ENCODE measurements at regions not wholly inside any gene's neighbourhood (a gene's known extent, or its start where the extent isn't known, plus 50 kb on each side); places are given as distances from the start of the nearest gene placed in this dataset.
"Not testable (repeated sequence)": the region's sequence is repeated elsewhere in the genome, so short reads cannot be mapped to it uniquely, and the experiment has no call there.

DNA sequence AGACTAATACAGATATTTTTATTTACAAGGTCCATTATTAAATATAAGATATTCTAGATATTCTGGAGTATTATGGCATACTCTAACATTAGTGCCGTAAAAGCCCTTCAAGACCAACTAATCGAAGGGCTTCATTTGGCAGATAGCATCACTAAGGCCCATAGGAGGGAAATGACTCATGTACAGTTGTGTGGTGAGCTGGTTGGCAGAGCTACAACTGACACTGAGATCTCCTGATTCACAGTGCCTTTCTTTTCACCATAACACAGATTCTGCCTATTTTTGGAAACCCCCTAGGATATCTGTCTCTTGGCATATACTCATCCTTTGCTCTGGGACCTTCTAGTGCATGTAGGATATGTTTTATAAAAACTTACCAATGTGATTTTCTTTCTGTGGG lies 201.7 kb upstream of the AFF2 start:
- Histone ChIP-seq H3K9ac (ENCODE audit: low read length) (no peak overlapping the region), H3K9me3 (ENCODE audit: insufficient read depth, low read length) (no peaks in the 10 kb centered on the region), H3K27ac (ENCODE audit: low read length) (no peak overlapping the region), H2AFZ (ENCODE audit: low read depth, low read length) (no peak overlapping the region), H3K79me2 (ENCODE audit: low read length) (no peaks in the 10 kb centered on the region), H3K27me3 (ENCODE audit: low read depth, low read length) (no peaks in the 10 kb centered on the region), H3K4me3 (ENCODE audit: low read length) (no peak overlapping the region), H3K4me2 (ENCODE audit: low read length) (no peak overlapping the region), H3K4me1 (ENCODE audit: low read length) (no peaks in the 10 kb centered on the region), H4K20me1 (ENCODE audit: insufficient read depth, low read length) (no peaks in the 10 kb centered on the region), H3K36me3 (replicated peaks; ENCODE audit: low read depth, low read length) (no peaks in the 10 kb centered on the region)
- TF ChIP-seq, protein P1, sequence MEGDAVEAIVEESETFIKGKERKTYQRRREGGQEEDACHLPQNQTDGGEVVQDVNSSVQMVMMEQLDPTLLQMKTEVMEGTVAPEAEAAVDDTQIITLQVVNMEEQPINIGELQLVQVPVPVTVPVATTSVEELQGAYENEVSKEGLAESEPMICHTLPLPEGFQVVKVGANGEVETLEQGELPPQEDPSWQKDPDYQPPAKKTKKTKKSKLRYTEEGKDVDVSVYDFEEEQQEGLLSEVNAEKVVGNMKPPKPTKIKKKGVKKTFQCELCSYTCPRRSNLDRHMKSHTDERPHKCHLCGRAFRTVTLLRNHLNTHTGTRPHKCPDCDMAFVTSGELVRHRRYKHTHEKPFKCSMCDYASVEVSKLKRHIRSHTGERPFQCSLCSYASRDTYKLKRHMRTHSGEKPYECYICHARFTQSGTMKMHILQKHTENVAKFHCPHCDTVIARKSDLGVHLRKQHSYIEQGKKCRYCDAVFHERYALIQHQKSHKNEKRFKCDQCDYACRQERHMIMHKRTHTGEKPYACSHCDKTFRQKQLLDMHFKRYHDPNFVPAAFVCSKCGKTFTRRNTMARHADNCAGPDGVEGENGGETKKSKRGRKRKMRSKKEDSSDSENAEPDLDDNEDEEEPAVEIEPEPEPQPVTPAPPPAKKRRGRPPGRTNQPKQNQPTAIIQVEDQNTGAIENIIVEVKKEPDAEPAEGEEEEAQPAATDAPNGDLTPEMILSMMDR (IDR thresholded peaks at IDR 0.05; ENCODE audit: low read depth, low read length) = no peak
- TF ChIP-seq EZH2phosphoT487 (IDR thresholded peaks at IDR 0.05; ENCODE audit: low read depth) = no peak

DNA sequence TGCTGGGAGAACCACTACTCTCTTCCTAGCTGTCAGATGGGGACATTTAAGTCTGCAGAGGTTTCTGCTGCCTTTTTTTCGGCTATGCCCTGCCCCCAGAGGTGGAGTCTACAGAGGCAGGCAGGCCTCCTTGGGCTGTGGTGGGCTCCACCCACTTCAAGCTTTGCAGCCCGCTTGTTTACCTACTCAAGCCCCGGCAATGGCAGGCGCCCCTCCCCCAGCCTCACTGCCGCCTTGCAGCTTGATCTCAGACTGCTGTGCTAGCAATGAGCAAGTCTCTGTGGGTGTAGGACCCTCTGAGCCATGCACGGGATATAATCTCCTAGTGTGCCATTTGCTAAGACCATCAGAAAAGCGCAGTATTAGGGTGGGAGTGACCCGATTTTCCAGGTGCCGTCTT lies 195.2 kb upstream of the AFF2 start:
- H4K20me1 ChIP-seq (ENCODE audit: insufficient read depth, low read length); H3K9me3 ChIP-seq (ENCODE audit: insufficient read depth, low read length); H3K36me3 ChIP-seq (replicated peaks; ENCODE audit: low read depth, low read length); H3K4me2 ChIP-seq (ENCODE audit: low read length); H3K27ac ChIP-seq (ENCODE audit: low read length); H2AFZ ChIP-seq (ENCODE audit: low read depth, low read length); H3K79me2 ChIP-seq (ENCODE audit: low read length); H3K4me3 ChIP-seq (ENCODE audit: low read length); H3K9ac ChIP-seq (ENCODE audit: low read length); H3K4me1 ChIP-seq (ENCODE audit: low read length); H3K27me3 ChIP-seq (ENCODE audit: low read depth, low read length): not testable (repeated sequence)

DNA sequence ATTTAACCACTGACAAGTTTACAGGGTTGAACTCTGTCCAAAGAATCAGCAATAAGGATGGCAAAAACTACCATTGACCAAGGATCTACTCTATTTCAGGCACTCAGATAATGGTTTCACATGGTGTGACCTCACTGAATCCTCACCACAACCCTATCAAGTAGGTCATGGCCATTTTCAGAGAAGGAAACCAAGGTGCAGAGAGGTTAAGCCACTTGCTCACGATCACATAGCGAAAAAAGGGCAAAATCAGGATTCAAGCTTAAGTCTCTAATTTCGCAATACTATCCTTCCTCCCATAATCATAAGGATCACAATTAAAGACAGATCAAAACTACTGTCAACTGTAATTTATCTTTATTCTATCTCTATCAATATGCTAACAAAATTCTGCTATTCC lies 191.0 kb upstream of the AFF2 start:
- Histone ChIP-seq H4K20me1 (ENCODE audit: insufficient read depth, low read length) (no peaks in the 10 kb centered on the region), H3K4me1 (ENCODE audit: low read length) (peaks cover 13% of the 10 kb centered on the region), H3K4me2 (ENCODE audit: low read length) (no peak overlapping the region), H3K9me3 (ENCODE audit: insufficient read depth, low read length) (no peaks in the 10 kb centered on the region), H3K4me3 (ENCODE audit: low read length) (no peak overlapping the region), H3K27ac (ENCODE audit: low read length) (no peak overlapping the region), H3K79me2 (ENCODE audit: low read length) (no peaks in the 10 kb centered on the region), H3K27me3 (ENCODE audit: low read depth, low read length) (no peaks in the 10 kb centered on the region), H3K36me3 (replicated peaks; ENCODE audit: low read depth, low read length) (no peaks in the 10 kb centered on the region), H3K9ac (ENCODE audit: low read length) (no peak overlapping the region), H2AFZ (ENCODE audit: low read depth, low read length) (no peak overlapping the region)
- TF ChIP-seq, protein P1 (IDR thresholded peaks at IDR 0.05; ENCODE audit: low read depth, low read length) = no peak
- no peak for TF ChIP-seq EZH2phosphoT487 (IDR thresholded peaks at IDR 0.05; ENCODE audit: low read depth)

DNA sequence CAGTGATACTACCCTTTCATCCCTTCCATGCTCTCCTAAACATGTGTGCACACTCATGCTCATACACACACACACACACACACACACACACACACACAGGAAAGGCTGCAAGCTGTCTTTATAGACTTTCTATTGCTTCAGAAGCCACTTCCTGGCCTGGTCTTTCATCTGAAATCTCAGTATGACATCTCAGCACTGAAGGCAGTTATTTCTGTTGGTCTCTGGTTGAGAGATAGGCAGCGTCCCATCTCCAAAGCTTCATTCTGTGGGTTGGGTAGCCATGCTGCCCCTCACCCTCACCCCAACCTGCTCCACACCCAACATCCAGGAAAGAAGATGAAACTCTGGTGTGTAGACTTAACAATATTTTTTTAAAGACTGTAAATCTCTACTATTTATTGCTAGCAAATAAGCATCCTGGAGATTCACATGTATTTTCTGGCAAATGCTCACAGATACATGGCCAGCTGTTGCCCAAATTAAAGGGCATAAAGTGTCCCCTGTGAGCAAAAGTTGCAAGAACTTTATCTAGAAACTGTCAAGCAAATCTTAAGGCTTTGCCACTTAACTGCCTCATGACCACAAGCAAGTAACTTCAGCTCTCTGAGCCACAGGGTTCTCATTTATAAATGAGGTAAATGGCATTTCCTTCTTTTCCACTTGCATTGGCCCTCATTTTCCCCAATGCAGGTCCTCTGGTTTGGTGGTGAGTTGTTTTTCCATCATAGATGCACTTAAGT lies 189.8 kb upstream of the AFF2 start:
- Histone ChIP-seq H3K9me3 (ENCODE audit: insufficient read depth, low read length) (no peaks in the 10 kb centered on the region), H3K4me3 (ENCODE audit: low read length) (no peak overlapping the region), H3K4me1 (ENCODE audit: low read length) (peaks cover 13% of the 10 kb centered on the region), H3K9ac (ENCODE audit: low read length) (no peak overlapping the region), H2AFZ (ENCODE audit: low read depth, low read length) (no peak overlapping the region), H3K79me2 (ENCODE audit: low read length) (no peaks in the 10 kb centered on the region), H3K27ac (ENCODE audit: low read length) (no peak overlapping the region), H3K27me3 (ENCODE audit: low read depth, low read length) (no peaks in the 10 kb centered on the region), H3K36me3 (replicated peaks; ENCODE audit: low read depth, low read length) (no peaks in the 10 kb centered on the region), H3K4me2 (ENCODE audit: low read length) (peak overlapping the region; percentile 7; the same call in 1 of the 2 replicates), H4K20me1 (ENCODE audit: insufficient read depth, low read length) (no peaks in the 10 kb centered on the region)
- no peak for TF ChIP-seq EZH2phosphoT487 (IDR thresholded peaks at IDR 0.05; ENCODE audit: low read depth)
- TF ChIP-seq, protein P1 (IDR thresholded peaks at IDR 0.05; ENCODE audit: low read depth, low read length) = no peak
